ENCODE measurements at regions not wholly inside any gene's neighbourhood (a gene's known extent, or its start where the extent isn't known, plus 50 kb on each side); places are given as distances from the start of the nearest gene placed in this dataset.
A peak's percentile ranks its signal among the peaks of the same experiment; 100 is the strongest.

DNA sequence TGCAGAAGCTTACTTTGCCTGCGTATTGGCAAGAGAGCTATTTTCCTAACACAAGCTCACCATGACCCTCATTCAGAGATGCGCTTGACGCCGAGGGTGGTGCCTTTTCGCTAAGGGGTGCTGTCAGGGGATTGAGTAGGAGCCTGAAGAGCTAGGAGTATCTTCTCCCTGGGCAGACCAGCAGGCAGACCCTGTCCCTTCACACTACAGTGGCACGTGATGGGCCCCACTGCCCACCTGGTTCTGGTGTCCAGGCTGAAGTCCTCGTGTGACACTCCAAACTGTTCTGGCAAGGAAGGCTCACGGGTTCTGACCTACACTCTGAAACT, 198.3 kb downstream of the AUH start:
- intact Hi-C loops (cut with micrococcal nuclease; ENCODE audit: unreplicated experiment) = no loop called here
- in situ Hi-C loops (cut with HindIII; ENCODE audit: low pct_unique_long_range_greater_than_20kb, low sequenced_read_pairs) = no loop called here
- BruUV-seq (replicated peaks) = no TSS peak
- no peak overlapping the region for H3K4me3 ChIP-seq (ENCODE audit: low read depth in 2 of 2, low read length in 2 of 2)
- DNase-seq (ENCODE audit: low read depth, low spot score) (no peak), ATAC-seq (no peak)
- no peaks in the 10 kb centered on the region for H3K36me3 ChIP-seq (ENCODE audit: control insufficient read depth, insufficient read depth, low read length)
- no peaks in the 10 kb centered on the region for H3K9me3 ChIP-seq (ENCODE audit: control insufficient read depth, insufficient read depth, low read depth, low read length)
- peaks cover 10% of the 10 kb centered on the region for H3K4me1 ChIP-seq (ENCODE audit: control insufficient read depth, insufficient read depth, low read length)
- CTCF ChIA-PET = no interaction called here
- TF ChIP-seq TCF7L2 (IDR thresholded peaks at IDR 0.05; ENCODE audit: low read depth, low read length) (no peak), POLR2AphosphoS5 (IDR thresholded peaks at IDR 0.05; ENCODE audit: low read depth, low read length) (no peak), SIN3A (IDR thresholded peaks at IDR 0.05; ENCODE audit: borderline replicate concordance, insufficient read depth, low read depth, low read length) (no peak)
- TF ChIP-seq, protein P1, sequence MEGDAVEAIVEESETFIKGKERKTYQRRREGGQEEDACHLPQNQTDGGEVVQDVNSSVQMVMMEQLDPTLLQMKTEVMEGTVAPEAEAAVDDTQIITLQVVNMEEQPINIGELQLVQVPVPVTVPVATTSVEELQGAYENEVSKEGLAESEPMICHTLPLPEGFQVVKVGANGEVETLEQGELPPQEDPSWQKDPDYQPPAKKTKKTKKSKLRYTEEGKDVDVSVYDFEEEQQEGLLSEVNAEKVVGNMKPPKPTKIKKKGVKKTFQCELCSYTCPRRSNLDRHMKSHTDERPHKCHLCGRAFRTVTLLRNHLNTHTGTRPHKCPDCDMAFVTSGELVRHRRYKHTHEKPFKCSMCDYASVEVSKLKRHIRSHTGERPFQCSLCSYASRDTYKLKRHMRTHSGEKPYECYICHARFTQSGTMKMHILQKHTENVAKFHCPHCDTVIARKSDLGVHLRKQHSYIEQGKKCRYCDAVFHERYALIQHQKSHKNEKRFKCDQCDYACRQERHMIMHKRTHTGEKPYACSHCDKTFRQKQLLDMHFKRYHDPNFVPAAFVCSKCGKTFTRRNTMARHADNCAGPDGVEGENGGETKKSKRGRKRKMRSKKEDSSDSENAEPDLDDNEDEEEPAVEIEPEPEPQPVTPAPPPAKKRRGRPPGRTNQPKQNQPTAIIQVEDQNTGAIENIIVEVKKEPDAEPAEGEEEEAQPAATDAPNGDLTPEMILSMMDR (IDR thresholded peaks at IDR 0.05) = no peak
- TF ChIP-seq, protein P2, sequence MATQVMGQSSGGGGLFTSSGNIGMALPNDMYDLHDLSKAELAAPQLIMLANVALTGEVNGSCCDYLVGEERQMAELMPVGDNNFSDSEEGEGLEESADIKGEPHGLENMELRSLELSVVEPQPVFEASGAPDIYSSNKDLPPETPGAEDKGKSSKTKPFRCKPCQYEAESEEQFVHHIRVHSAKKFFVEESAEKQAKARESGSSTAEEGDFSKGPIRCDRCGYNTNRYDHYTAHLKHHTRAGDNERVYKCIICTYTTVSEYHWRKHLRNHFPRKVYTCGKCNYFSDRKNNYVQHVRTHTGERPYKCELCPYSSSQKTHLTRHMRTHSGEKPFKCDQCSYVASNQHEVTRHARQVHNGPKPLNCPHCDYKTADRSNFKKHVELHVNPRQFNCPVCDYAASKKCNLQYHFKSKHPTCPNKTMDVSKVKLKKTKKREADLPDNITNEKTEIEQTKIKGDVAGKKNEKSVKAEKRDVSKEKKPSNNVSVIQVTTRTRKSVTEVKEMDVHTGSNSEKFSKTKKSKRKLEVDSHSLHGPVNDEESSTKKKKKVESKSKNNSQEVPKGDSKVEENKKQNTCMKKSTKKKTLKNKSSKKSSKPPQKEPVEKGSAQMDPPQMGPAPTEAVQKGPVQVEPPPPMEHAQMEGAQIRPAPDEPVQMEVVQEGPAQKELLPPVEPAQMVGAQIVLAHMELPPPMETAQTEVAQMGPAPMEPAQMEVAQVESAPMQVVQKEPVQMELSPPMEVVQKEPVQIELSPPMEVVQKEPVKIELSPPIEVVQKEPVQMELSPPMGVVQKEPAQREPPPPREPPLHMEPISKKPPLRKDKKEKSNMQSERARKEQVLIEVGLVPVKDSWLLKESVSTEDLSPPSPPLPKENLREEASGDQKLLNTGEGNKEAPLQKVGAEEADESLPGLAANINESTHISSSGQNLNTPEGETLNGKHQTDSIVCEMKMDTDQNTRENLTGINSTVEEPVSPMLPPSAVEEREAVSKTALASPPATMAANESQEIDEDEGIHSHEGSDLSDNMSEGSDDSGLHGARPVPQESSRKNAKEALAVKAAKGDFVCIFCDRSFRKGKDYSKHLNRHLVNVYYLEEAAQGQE (IDR thresholded peaks at IDR 0.05; ENCODE audit: insufficient read depth in 1 of 2, low read depth in 2 of 2, low read length in 1 of 2) = no peak
- POLR2A ChIA-PET = interaction anchor here (0.6 kb wide), 1 partner anchor 178 kb away, joined by 6 read pairs; no protein-coding TSS in a partner anchor
- H3K27me3 ChIP-seq (ENCODE audit: control insufficient read depth, insufficient read depth, low read length) = no peaks in the 10 kb centered on the region
- H3K27ac ChIP-seq (ENCODE audit: low read length) = no peak overlapping the region

DNA sequence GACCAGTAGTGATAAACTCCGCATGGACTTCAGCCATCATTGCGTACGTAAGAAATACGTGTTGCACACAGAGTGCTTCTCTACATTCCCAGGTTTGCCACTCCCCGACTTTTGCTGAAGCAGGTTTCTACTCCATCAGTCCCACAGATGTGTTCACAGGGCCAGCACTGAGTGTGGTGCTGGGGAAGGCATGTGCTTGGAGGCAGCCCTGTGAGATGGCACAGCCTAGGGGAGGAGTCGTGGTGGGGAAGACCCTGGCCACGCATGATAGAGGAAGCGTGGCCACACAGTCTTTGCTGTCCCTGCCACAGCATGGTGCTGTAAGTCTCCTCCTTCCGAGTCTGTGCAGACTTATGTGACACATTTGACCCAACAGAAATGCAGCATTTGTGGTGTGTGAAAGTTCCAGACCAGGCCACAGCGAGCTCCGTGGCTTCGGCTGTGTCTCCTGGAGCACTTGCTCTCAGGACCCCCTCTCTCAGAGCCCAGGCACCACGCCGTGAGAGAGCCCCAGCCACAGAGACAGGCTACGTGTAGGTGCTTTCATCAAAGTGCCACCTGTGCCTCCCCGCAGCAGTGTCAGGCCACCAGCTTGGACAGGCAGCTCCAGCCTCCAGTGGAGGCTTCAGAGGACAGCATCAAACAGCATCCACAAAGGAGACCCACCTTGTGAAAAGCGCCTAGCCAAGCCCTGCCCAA, 197.8 kb downstream of the AUH start:
- 0 out of 2 replicates have a peak, but pooled peaks have one; percentile 15 for ATAC-seq
- POLR2A ChIA-PET = no interaction called here

More for the DNA sequence above, 197.8 kb downstream of the AUH start:
- no peak overlapping the region for H3K4me3 ChIP-seq (ENCODE audit: low read depth in 2 of 2, low read length in 2 of 2)
- H3K27ac ChIP-seq (ENCODE audit: low read length) = 0 out of 2 replicates have a peak overlapping the region, but pooled peaks have one; percentile 13
- no peak for DNase-seq (ENCODE audit: low read depth, low spot score)
- TF ChIP-seq, protein P2 (IDR thresholded peaks at IDR 0.05; ENCODE audit: insufficient read depth in 1 of 2, low read depth in 2 of 2, low read length in 1 of 2) = no peak
- TF ChIP-seq SIN3A (IDR thresholded peaks at IDR 0.05; ENCODE audit: borderline replicate concordance, insufficient read depth, low read depth, low read length) = no peak
- TF ChIP-seq TCF7L2 (IDR thresholded peaks at IDR 0.05; ENCODE audit: low read depth, low read length) = no peak
- TF ChIP-seq, protein P1 (IDR thresholded peaks at IDR 0.05) = no peak
- TF ChIP-seq POLR2AphosphoS5 (IDR thresholded peaks at IDR 0.05; ENCODE audit: low read depth, low read length) = no peak
- no peaks in the 10 kb centered on the region for H3K36me3 ChIP-seq (ENCODE audit: control insufficient read depth, insufficient read depth, low read length)
- no TSS peak for BruUV-seq (replicated peaks)
- H3K27me3 ChIP-seq (ENCODE audit: control insufficient read depth, insufficient read depth, low read length) = no peaks in the 10 kb centered on the region
- CTCF ChIA-PET = no interaction called here
- H3K4me1 ChIP-seq (ENCODE audit: control insufficient read depth, insufficient read depth, low read length) = peaks cover 10% of the 10 kb centered on the region
- intact Hi-C loops (cut with micrococcal nuclease; ENCODE audit: unreplicated experiment) (no loop called here), in situ Hi-C loops (cut with HindIII; ENCODE audit: low pct_unique_long_range_greater_than_20kb, low sequenced_read_pairs) (no loop called here)
- no peaks in the 10 kb centered on the region for H3K9me3 ChIP-seq (ENCODE audit: control insufficient read depth, insufficient read depth, low read depth, low read length)
